ENCODE measurements at regions not wholly inside any gene's neighbourhood (a gene's known extent, or its start where the extent isn't known, plus 50 kb on each side); places are given as distances from the start of the nearest gene placed in this dataset.
"Not testable (repeated sequence)": the region's sequence is repeated elsewhere in the genome, so short reads cannot be mapped to it uniquely, and the experiment has no call there.

- H3K4me1 ChIP-seq (ENCODE audit: control insufficient read depth, insufficient read depth, low read length); H3K27me3 ChIP-seq (ENCODE audit: control insufficient read depth, insufficient read depth, low read length); H3K4me3 ChIP-seq (ENCODE audit: low read length); H3K9me3 ChIP-seq (ENCODE audit: control insufficient read depth, low read depth, low read length); DNase-seq; H3K27ac ChIP-seq (ENCODE audit: low read length); H3K36me3 ChIP-seq (ENCODE audit: control insufficient read depth, insufficient read depth, low read length): not testable (repeated sequence)
- WGBS (ENCODE audit: insufficient coverage, low lambda C conversion rate): no CpG with 5 or more reads among the region's 3 CpGs
These were observed 240.8 kb downstream of the FAT3 start for GRCh38 chr11:92465410-92465809.

GRCh38 chr11:92473736-92474135, 249.1 kb downstream of the FAT3 start:
- Histone ChIP-seq H3K4me3 (ENCODE audit: low read length) (no peak overlapping the region), H3K36me3 (ENCODE audit: control insufficient read depth, insufficient read depth, low read length) (no peaks in the 10 kb centered on the region), H3K9me3 (ENCODE audit: control insufficient read depth, low read depth, low read length) (no peaks in the 10 kb centered on the region), H3K4me1 (ENCODE audit: control insufficient read depth, insufficient read depth, low read length) (no peaks in the 10 kb centered on the region), H3K27me3 (ENCODE audit: control insufficient read depth, insufficient read depth, low read length) (no peaks in the 10 kb centered on the region), H3K27ac (ENCODE audit: low read length) (no peak overlapping the region)
- no peak for DNase-seq
- WGBS (ENCODE audit: insufficient coverage, low lambda C conversion rate): no CpG with 5 or more reads among the region's 3 CpGs

DNA sequence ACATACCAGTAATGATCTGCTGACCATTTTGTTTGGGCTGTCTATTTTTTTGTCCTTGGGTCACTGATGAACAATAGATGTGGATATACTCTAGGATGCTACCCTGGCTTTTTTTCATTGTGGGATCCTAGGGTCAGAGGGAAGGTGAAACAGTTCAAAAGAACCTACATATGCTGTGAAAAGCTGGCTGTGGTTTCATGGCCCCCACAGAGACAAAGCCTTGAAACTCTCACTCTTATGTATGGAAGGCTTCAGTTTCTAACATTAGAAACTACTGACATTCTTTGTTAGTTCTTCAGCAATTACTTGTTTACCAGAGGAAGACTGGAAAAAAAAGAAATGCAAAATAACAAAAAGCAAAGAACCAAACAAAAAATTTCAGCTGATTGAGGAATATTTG, 250.7 kb downstream of the FAT3 start:
- no peak for DNase-seq
- H3K36me3 ChIP-seq (ENCODE audit: control insufficient read depth, insufficient read depth, low read length): no peaks in the 10 kb centered on the region
- H3K9me3 ChIP-seq (ENCODE audit: control insufficient read depth, low read depth, low read length): no peaks in the 10 kb centered on the region
- H3K4me3 ChIP-seq (ENCODE audit: low read length): no peak overlapping the region
- H3K27me3 ChIP-seq (ENCODE audit: control insufficient read depth, insufficient read depth, low read length): no peaks in the 10 kb centered on the region
- H3K4me1 ChIP-seq (ENCODE audit: control insufficient read depth, insufficient read depth, low read length): no peaks in the 10 kb centered on the region
- no peak overlapping the region for H3K27ac ChIP-seq (ENCODE audit: low read length)

- Histone ChIP-seq H3K27ac (ENCODE audit: low read length) (no peak overlapping the region), H3K36me3 (ENCODE audit: control insufficient read depth, insufficient read depth, low read length) (no peaks in the 10 kb centered on the region), H3K9me3 (ENCODE audit: control insufficient read depth, low read depth, low read length) (no peaks in the 10 kb centered on the region), H3K27me3 (ENCODE audit: control insufficient read depth, insufficient read depth, low read length) (no peaks in the 10 kb centered on the region), H3K4me3 (ENCODE audit: low read length) (no peak overlapping the region), H3K4me1 (ENCODE audit: control insufficient read depth, insufficient read depth, low read length) (no peaks in the 10 kb centered on the region)
- no peak for DNase-seq
- WGBS (ENCODE audit: insufficient coverage, low lambda C conversion rate): 57% methylated on average over 2 of the region's 3 CpGs
These were observed 251.2 kb downstream of the FAT3 start for GRCh38 chr11:92475819-92476218.

DNA sequence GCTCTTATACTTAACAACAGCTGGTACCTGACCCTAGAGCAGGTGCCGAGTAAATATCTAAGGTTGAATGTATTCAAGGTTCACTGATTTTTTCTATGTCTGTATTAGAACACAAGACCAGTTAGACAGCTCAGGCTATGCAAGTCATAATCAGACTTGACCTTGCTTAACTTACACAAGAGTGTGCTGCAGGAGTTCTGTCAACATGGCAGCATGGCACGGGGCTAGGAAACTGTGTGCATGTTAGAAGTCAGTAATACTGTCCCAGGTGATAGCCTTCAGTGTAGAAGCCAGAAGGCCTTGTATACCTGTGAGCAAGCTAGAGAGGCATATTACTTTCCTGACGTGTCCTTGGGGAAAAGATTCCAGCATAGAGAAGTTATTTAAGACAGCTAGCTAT, 253.1 kb downstream of the FAT3 start:
- H3K27me3 ChIP-seq (ENCODE audit: control insufficient read depth, insufficient read depth, low read length): no peaks in the 10 kb centered on the region
- no CpG with 5 or more reads among the region's 3 CpGs for WGBS (ENCODE audit: insufficient coverage, low lambda C conversion rate)
- no peak overlapping the region for H3K4me3 ChIP-seq (ENCODE audit: low read length)
- no peaks in the 10 kb centered on the region for H3K36me3 ChIP-seq (ENCODE audit: control insufficient read depth, insufficient read depth, low read length)
- no peaks in the 10 kb centered on the region for H3K9me3 ChIP-seq (ENCODE audit: control insufficient read depth, low read depth, low read length)
- H3K4me1 ChIP-seq (ENCODE audit: control insufficient read depth, insufficient read depth, low read length): no peaks in the 10 kb centered on the region
- DNase-seq: no peak
- H3K27ac ChIP-seq (ENCODE audit: low read length): no peak overlapping the region

DNA sequence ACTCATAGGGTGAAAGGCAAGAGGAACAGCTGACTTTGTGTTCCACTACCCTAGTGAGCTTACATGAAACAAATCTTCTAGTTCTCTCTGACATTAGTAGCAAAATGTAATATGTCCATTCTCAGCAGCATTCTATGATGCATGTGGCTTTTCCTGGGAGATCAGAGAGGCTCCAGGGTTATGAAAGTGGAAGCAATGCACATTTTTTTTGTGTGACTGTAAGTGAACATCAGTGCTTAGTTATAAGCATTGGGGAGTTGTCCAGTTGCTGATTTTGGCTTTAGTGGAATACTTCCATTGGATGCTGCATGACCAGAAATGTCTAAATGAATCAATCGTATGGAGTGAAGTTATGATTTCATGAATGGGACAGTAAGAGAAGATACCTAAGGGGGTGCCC, 255.9 kb downstream of the FAT3 start:
- no peak overlapping the region for H3K4me3 ChIP-seq (ENCODE audit: low read length)
- H3K36me3 ChIP-seq (ENCODE audit: control insufficient read depth, insufficient read depth, low read length): no peaks in the 10 kb centered on the region
- H3K4me1 ChIP-seq (ENCODE audit: control insufficient read depth, insufficient read depth, low read length): no peaks in the 10 kb centered on the region
- 100% methylated on average over 1 of the region's 1 CpG for WGBS (ENCODE audit: insufficient coverage, low lambda C conversion rate)
- no peak for DNase-seq
- H3K27me3 ChIP-seq (ENCODE audit: control insufficient read depth, insufficient read depth, low read length): no peaks in the 10 kb centered on the region
- no peaks in the 10 kb centered on the region for H3K9me3 ChIP-seq (ENCODE audit: control insufficient read depth, low read depth, low read length)
- H3K27ac ChIP-seq (ENCODE audit: low read length): no peak overlapping the region

DNA sequence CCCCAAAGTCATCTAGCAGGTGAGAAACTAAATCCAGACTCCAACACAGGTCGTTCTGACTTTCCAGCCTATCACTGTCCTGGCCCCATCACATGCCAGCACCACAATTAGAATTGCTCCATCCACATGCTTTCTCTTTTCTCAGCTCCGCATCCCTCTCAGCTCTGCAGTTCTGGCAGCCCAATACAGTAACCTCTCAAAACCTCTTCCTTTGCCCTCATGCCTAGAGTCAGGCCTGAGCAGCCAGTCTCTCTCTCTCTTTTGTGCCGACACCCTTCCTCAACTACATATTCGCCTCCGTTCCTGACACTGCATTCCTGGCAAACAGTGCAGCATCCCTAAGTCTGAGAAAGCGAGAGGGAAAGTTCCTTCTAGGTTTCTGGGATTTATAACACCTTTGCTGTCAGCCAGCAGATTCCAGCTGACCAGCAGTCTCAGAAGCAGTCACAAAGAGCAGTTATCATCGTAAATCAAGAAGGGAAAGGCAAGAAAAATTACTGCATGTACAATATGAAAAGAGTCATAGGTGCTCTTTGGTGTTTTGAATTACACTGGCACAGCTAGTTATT, 258.0 kb downstream of the FAT3 start:
- H3K4me1 ChIP-seq (ENCODE audit: control insufficient read depth, insufficient read depth, low read length): no peaks in the 10 kb centered on the region
- no peak overlapping the region for H3K4me3 ChIP-seq (ENCODE audit: low read length)
- 95% methylated on average over 5 of the region's 7 CpGs for WGBS (ENCODE audit: insufficient coverage, low lambda C conversion rate)
- no peaks in the 10 kb centered on the region for H3K9me3 ChIP-seq (ENCODE audit: control insufficient read depth, low read depth, low read length)
- H3K36me3 ChIP-seq (ENCODE audit: control insufficient read depth, insufficient read depth, low read length): no peaks in the 10 kb centered on the region
- no peak for DNase-seq
- no peaks in the 10 kb centered on the region for H3K27me3 ChIP-seq (ENCODE audit: control insufficient read depth, insufficient read depth, low read length)
- H3K27ac ChIP-seq (ENCODE audit: low read length): no peak overlapping the region

- H3K27me3 ChIP-seq (ENCODE audit: control insufficient read depth, insufficient read depth, low read length): no peaks in the 10 kb centered on the region
- H3K9me3 ChIP-seq (ENCODE audit: control insufficient read depth, low read depth, low read length): no peaks in the 10 kb centered on the region
- DNase-seq: no peak
- H3K36me3 ChIP-seq (ENCODE audit: control insufficient read depth, insufficient read depth, low read length): no peaks in the 10 kb centered on the region
- no peak overlapping the region for H3K4me3 ChIP-seq (ENCODE audit: low read length)
- H3K27ac ChIP-seq (ENCODE audit: low read length): no peak overlapping the region
- no peaks in the 10 kb centered on the region for H3K4me1 ChIP-seq (ENCODE audit: control insufficient read depth, insufficient read depth, low read length)
- 100% methylated on average over 1 of the region's 4 CpGs for WGBS (ENCODE audit: insufficient coverage, low lambda C conversion rate)
These were observed 260.0 kb downstream of the FAT3 start for GRCh38 chr11:92484570-92484969.

DNA sequence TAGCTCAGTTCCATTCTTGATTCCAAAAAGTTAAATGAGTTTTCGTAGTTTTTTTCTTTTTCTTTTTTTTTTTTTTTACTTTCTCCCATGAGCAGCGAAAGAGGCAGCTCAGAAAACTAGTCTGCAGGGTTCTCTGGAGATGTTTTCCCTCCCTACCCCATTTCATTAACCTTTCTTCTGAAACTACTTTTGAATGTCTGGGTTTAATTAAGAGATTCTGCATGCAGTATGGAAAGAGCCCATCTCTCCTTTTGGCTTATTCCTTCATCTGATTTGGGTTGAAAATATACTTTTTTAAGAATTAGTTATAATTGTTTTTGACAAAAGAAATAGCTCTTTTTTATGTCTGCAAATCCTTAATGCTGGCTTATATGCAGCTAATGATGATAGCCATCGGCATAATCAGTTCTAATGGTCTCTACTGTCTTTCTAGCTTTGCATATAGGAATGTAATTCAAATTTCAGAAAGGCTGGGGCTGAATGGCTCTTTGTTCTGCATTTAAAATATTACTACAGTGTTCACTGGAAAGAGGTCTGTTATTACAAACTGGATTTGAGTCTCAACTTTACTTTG, 265.3 kb downstream of the FAT3 start:
- H3K27me3 ChIP-seq (ENCODE audit: control insufficient read depth, insufficient read depth, low read length): no peaks in the 10 kb centered on the region
- no peak overlapping the region for H3K27ac ChIP-seq (ENCODE audit: low read length)
- 92% methylated on average over 1 of the region's 3 CpGs for WGBS (ENCODE audit: insufficient coverage, low lambda C conversion rate)
- H3K36me3 ChIP-seq (ENCODE audit: control insufficient read depth, insufficient read depth, low read length): no peaks in the 10 kb centered on the region
- no peaks in the 10 kb centered on the region for H3K4me1 ChIP-seq (ENCODE audit: control insufficient read depth, insufficient read depth, low read length)
- no peak for DNase-seq
- H3K4me3 ChIP-seq (ENCODE audit: low read length): no peak overlapping the region
- H3K9me3 ChIP-seq (ENCODE audit: control insufficient read depth, low read depth, low read length): no peaks in the 10 kb centered on the region

GRCh38 chr11:92492372-92492771, 267.8 kb downstream of the FAT3 start:
- WGBS (ENCODE audit: insufficient coverage, low lambda C conversion rate): 100% methylated on average over 1 of the region's 1 CpG
- H3K27me3 ChIP-seq (ENCODE audit: control insufficient read depth, insufficient read depth, low read length): no peaks in the 10 kb centered on the region
- H3K4me3 ChIP-seq (ENCODE audit: low read length): no peak overlapping the region

GRCh38 chr11:92495107-92495793, 270.6 kb downstream of the FAT3 start:
- no peak for DNase-seq
- WGBS (ENCODE audit: insufficient coverage, low lambda C conversion rate): no CpG with 5 or more reads among the region's 3 CpGs
- H3K4me3 ChIP-seq (ENCODE audit: low read length): no peak overlapping the region
- H3K27ac ChIP-seq (ENCODE audit: low read length): no peak overlapping the region
- no peaks in the 10 kb centered on the region for H3K36me3 ChIP-seq (ENCODE audit: control insufficient read depth, insufficient read depth, low read length)
- H3K27me3 ChIP-seq (ENCODE audit: control insufficient read depth, insufficient read depth, low read length): no peaks in the 10 kb centered on the region
- no peaks in the 10 kb centered on the region for H3K4me1 ChIP-seq (ENCODE audit: control insufficient read depth, insufficient read depth, low read length)
- no peaks in the 10 kb centered on the region for H3K9me3 ChIP-seq (ENCODE audit: control insufficient read depth, low read depth, low read length)

More at GRCh38 chr11:92492372-92492771, 267.8 kb downstream of the FAT3 start:
- Histone ChIP-seq H3K36me3 (ENCODE audit: control insufficient read depth, insufficient read depth, low read length) (no peaks in the 10 kb centered on the region), H3K4me1 (ENCODE audit: control insufficient read depth, insufficient read depth, low read length) (no peaks in the 10 kb centered on the region), H3K9me3 (ENCODE audit: control insufficient read depth, low read depth, low read length) (no peaks in the 10 kb centered on the region), H3K27ac (ENCODE audit: low read length) (no peak overlapping the region)
- no peak for DNase-seq

Data from large intestine (tissue), 3 donors.